Neural progenitor cell (in vitro differentiated cells): ENCODE measurements at regions not wholly inside any gene's neighbourhood (a gene's known extent, or its start where the extent isn't known, plus 50 kb on each side); places are given as distances from the start of the nearest gene placed in this dataset.

Experiments
- EZH2 ChIP-seq: fragments of 200-600 bp; sonication (generic); IDR thresholded peaks from 2 replicates; pipeline ENCODE4 v1.6.1; 2017; ENCODE audit warnings: antibody characterized with exemption, mild to moderate bottlenecking, moderate library complexity
- EZH2phosphoT487 ChIP-seq: fragments of 200-600 bp; sonication (generic); IDR thresholded peaks from 2 replicates; pipeline ENCODE4 v1.6.1; 2017; ENCODE audit warnings: antibody characterized with exemption
- TF ChIP-seq, protein P1 (sequence below): fragments of 200-600 bp; sonication (generic); IDR thresholded peaks from 2 replicates; pipeline ENCODE4 v1.5.1; 2017; ENCODE audit warnings: antibody characterized with exemption, mild to moderate bottlenecking

DNA sequence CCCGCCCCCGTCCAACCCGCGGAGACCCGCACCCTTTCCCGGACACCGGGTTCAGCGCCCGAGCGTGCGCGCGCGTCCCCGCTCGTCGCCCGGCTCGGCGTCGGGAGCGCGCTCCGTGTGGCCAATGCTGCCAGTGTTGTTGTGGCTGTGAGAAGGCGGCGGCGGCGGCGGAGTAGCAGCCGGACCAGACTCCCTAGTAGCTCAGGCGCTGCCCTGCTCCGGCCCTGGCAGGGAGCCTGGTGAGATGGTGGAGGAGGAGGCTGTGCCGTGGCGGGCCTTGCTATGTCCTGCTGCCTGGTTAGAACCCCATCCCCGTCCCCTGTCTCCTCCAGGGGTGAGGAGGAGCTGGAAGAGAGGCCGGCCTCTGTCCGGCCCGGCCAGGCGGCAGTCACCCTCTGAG lies 553.2 kb downstream of the TUBA3C start:
- TF ChIP-seq, protein P1, sequence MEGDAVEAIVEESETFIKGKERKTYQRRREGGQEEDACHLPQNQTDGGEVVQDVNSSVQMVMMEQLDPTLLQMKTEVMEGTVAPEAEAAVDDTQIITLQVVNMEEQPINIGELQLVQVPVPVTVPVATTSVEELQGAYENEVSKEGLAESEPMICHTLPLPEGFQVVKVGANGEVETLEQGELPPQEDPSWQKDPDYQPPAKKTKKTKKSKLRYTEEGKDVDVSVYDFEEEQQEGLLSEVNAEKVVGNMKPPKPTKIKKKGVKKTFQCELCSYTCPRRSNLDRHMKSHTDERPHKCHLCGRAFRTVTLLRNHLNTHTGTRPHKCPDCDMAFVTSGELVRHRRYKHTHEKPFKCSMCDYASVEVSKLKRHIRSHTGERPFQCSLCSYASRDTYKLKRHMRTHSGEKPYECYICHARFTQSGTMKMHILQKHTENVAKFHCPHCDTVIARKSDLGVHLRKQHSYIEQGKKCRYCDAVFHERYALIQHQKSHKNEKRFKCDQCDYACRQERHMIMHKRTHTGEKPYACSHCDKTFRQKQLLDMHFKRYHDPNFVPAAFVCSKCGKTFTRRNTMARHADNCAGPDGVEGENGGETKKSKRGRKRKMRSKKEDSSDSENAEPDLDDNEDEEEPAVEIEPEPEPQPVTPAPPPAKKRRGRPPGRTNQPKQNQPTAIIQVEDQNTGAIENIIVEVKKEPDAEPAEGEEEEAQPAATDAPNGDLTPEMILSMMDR: no peak
- no peak for TF ChIP-seq EZH2
- no peak for TF ChIP-seq EZH2phosphoT487
